ENCODE measurements at regions not wholly inside any gene's neighbourhood (a gene's known extent, or its start where the extent isn't known, plus 50 kb on each side); places are given as distances from the start of the nearest gene placed in this dataset.

- CTCF ChIA-PET: interaction anchor here (1.5 kb wide), 1 partner anchor 33 kb away, joined by 3 read pairs; no protein-coding TSS in a partner anchor
- Histone ChIP-seq H4K20me1 (ENCODE audit: control insufficient read depth, insufficient read depth) (no peaks in the 10 kb centered on the region), H3K4me2 (ENCODE audit: control insufficient read depth, insufficient read depth) (no peak overlapping the region), H3K4me1 (ENCODE audit: control insufficient read depth, insufficient read depth, low read length) (no peaks in the 10 kb centered on the region), H3K27me3 (replicated peaks in 1 of 2; ENCODE audit: control insufficient read depth in 2 of 2, insufficient read depth in 2 of 2, low read length in 1 of 2) (no peaks in the 10 kb centered on the region), H3K27ac (ENCODE audit: control insufficient read depth, insufficient read depth) (no peak overlapping the region), H2AFZ (ENCODE audit: control insufficient read depth, low read depth, low read length) (no peak overlapping the region), H3K4me3 (no peak overlapping the region), H3K79me2 (ENCODE audit: control insufficient read depth, insufficient read depth, low read length) (no peaks in the 10 kb centered on the region), H3K9me3 (replicated peaks; ENCODE audit: control insufficient read depth, insufficient read depth, low read length) (no peaks in the 10 kb centered on the region), H3K36me3 (ENCODE audit: control insufficient read depth in 2 of 2, insufficient read depth in 2 of 2, low read length in 1 of 2) (no peaks in the 10 kb centered on the region), H3K9ac (ENCODE audit: control insufficient read depth, insufficient read depth, low read length) (no peak overlapping the region)
- BruUV-seq (replicated peaks): no TSS peak
- RAD21 ChIA-PET (ENCODE audit: unreplicated experiment): no interaction called here
- DNase-seq (ENCODE audit: low read depth, low spot score) (no peak), FAIRE-seq (no peak), ATAC-seq (no peak)
- WGBS (ENCODE audit: insufficient coverage, insufficient replicate concordance, low lambda C conversion rate, missing lambda C conversion rate): 21% methylated on average over 2 of the region's 2 CpGs
- in situ Hi-C loops (cut with MboI): no loop called here
- SMC1A ChIA-PET (ENCODE audit: uncharacterized antibody, unreplicated experiment): no interaction called here
- POLR2A ChIA-PET: no interaction called here
- intact Hi-C loops (cut with micrococcal nuclease; ENCODE audit: unreplicated experiment): no loop called here
- TF ChIP-seq BMI1 (IDR thresholded peaks at IDR 0.05; ENCODE audit: borderline replicate concordance): no peak
- no peak for TF ChIP-seq ELK1 (IDR thresholded peaks at IDR 0.05; ENCODE audit: low read depth, low read length)
- TF ChIP-seq ATF7 (IDR thresholded peaks at IDR 0.05; ENCODE audit: low read depth): no peak
- no peak for TF ChIP-seq RAD51 (IDR thresholded peaks at IDR 0.05)
- no peak for TF ChIP-seq SREBF1 (IDR thresholded peaks at IDR 0.05; ENCODE audit: low read length)
- TF ChIP-seq MTA3 (IDR thresholded peaks at IDR 0.05; ENCODE audit: borderline replicate concordance, low read length): no peak
- no peak for TF ChIP-seq NR2F1 (conservative IDR thresholded peaks at IDR 0.05)
- no peak for TF ChIP-seq CHD2 (IDR thresholded peaks at IDR 0.05; ENCODE audit: borderline replicate concordance, low read depth, low read length)
- TF ChIP-seq TAF1 (IDR thresholded peaks at IDR 0.05; ENCODE audit: borderline replicate concordance, low read depth, low read length): no peak
- TF ChIP-seq SMAD5 (IDR thresholded peaks at IDR 0.05; ENCODE audit: low read depth): no peak
- no peak for TF ChIP-seq POLR2A (IDR thresholded peaks at IDR 0.05; ENCODE audit: low read depth, low read length)
- no peak for TF ChIP-seq ZBTB11 (CRISPR knock-in tag; IDR thresholded peaks at IDR 0.05)
- TF ChIP-seq PAX5 (IDR thresholded peaks at IDR 0.05; ENCODE audit: borderline replicate concordance, low read depth, low read length): no peak
- TF ChIP-seq MEF2A (IDR thresholded peaks at IDR 0.05; ENCODE audit: insufficient read depth, low read depth, low read length): no peak
- TF ChIP-seq KLF5 (IDR thresholded peaks at IDR 0.05; ENCODE audit: partially characterized antibody): no peak
- no peak for TF ChIP-seq JUND (IDR thresholded peaks at IDR 0.05; ENCODE audit: low read depth, low read length)
- no peak for TF ChIP-seq SMAD1 (IDR thresholded peaks at IDR 0.05; ENCODE audit: low read depth, partially characterized antibody)
- TF ChIP-seq DPF2 (IDR thresholded peaks at IDR 0.05): no peak
- no peak for TF ChIP-seq ZBTB40 (IDR thresholded peaks at IDR 0.05; ENCODE audit: borderline replicate concordance)
Observed at GRCh38 chr6:48859562-48860123, 603.4 kb downstream of the MMUT start.

Data from GM12878 (cell line).